H1 (cell line): ENCODE measurements at regions not wholly inside any gene's neighbourhood (a gene's known extent, or its start where the extent isn't known, plus 50 kb on each side); places are given as distances from the start of the nearest gene placed in this dataset.

Source experiments
- CTCF ChIA-PET: fragments of 300-600 bp; sonication (Branson Sonifier 250); formaldehyde crosslinking; loops from one replicate; lab custom pipeline; 2021; ENCODE audit not compliant: partially characterized antibody; lab: Charles Lee
- POLR2A ChIA-PET: fragments of 300-600 bp; sonication (Branson Sonifier 250); formaldehyde crosslinking; loops from one replicate; lab custom pipeline; 2021; ENCODE audit warnings: inconsistent platforms; ENCODE audit not compliant: partially characterized antibody; lab: Charles Lee
- DNase-seq, 2 experiments: peaks; one replicate each; pipeline versions ENCODE4 v3.0.0 to v3.0.0-alpha.2; 2010 to 2022; ENCODE audit warnings: low spot score in 2 of 2, low read depth in 1 of 2, mixed read lengths in 1 of 2
- FAIRE-seq: peaks from 2 replicates; lab custom pipeline; 2011; peaks lifted over from hg19 to GRCh38; lab: Jason Lieb, UNC
- H2AFZ ChIP-seq: 2 replicates; pipeline ENCODE4 v1.8.1; 2012; ENCODE audit warnings: low read length, inconsistent platforms
- H2AK5ac ChIP-seq: 2 replicates; pipeline ENCODE4 v1.6.1; 2013; ENCODE audit warnings: low read depth, low read length
- H2BK120ac ChIP-seq: replicated peaks from 2 replicates; pipeline ENCODE3; 2013; ENCODE audit warnings: low read depth, low read length, inconsistent platforms
- H2BK12ac ChIP-seq: 2 replicates; pipeline ENCODE4 v1.6.1; 2013; ENCODE audit warnings: low read depth, low read length
- H2BK15ac ChIP-seq: 2 replicates; pipeline ENCODE4 v1.6.1; 2013; ENCODE audit warnings: low read length
- H2BK20ac ChIP-seq: 2 replicates; pipeline ENCODE4 v1.6.1; 2013; ENCODE audit warnings: low read length
- H2BK5ac ChIP-seq: 2 replicates; pipeline ENCODE4 v1.6.1; 2013; ENCODE audit warnings: low read depth, low read length
- H3K14ac ChIP-seq: 2 replicates; pipeline ENCODE4 v1.6.1; 2013; ENCODE audit warnings: inconsistent platforms; ENCODE audit not compliant: insufficient read length
- H3K18ac ChIP-seq: 2 replicates; pipeline ENCODE4 v1.6.1; 2013; ENCODE audit warnings: low read length; ENCODE audit errors: extremely low read depth
- H3K23ac ChIP-seq: 2 replicates; pipeline ENCODE4 v1.6.1; 2013; ENCODE audit warnings: inconsistent platforms; ENCODE audit not compliant: insufficient read length
- H3K23me2 ChIP-seq: 2 replicates; pipeline ENCODE4 v1.6.1; 2013; ENCODE audit warnings: low read depth, low read length
- H3K27ac ChIP-seq: 2 replicates; pipeline ENCODE4 v1.6.1; 2011; ENCODE audit warnings: low read depth, low read length, inconsistent platforms
- H3K27me3 ChIP-seq, 4 experiments: replicated peaks in 1 of 4; 1 replicate in 1 of 4; 2 replicates in 3 of 4; pipeline versions ENCODE4 v1.6.1 to v1.8.1; 2011 to 2013; ENCODE audit warnings: low read length in 3 of 4, mild to moderate bottlenecking in 3 of 4, inconsistent platforms in 2 of 4, mixed read lengths in 2 of 4, moderate library complexity in 1 of 4; ENCODE audit not compliant: control insufficient read depth in 3 of 4, insufficient read depth in 3 of 4; ENCODE audit errors: extremely low read depth in 1 of 4
- H3K36me3 ChIP-seq, 4 experiments: 2 replicates each; pipeline versions ENCODE4 v1.6.1 to v1.8.1; 2011 to 2013; ENCODE audit warnings: mild to moderate bottlenecking in 4 of 4, low read length in 3 of 4, moderate library complexity in 2 of 4, control low read depth in 1 of 4, inconsistent platforms in 1 of 4; ENCODE audit not compliant: insufficient read depth in 4 of 4, control insufficient read depth in 2 of 4
- H3K4ac ChIP-seq: replicated peaks from 2 replicates; pipeline ENCODE3; 2013; ENCODE audit warnings: low read length, low read depth, mixed read lengths, inconsistent platforms; ENCODE audit not compliant: insufficient read length
- H3K4me1 ChIP-seq, 4 experiments: replicated peaks in 1 of 4; 1 replicate in 1 of 4; 2 replicates in 3 of 4; pipeline versions ENCODE4 v1.6.1 to v1.8.1; 2011 to 2013; ENCODE audit warnings: low read length in 3 of 4, inconsistent platforms in 2 of 4, mixed read lengths in 1 of 4; ENCODE audit not compliant: insufficient read depth in 4 of 4, control insufficient read depth in 3 of 4
- H3K4me2 ChIP-seq, 2 experiments: 2 replicates each; pipeline versions ENCODE4 v1.6.1 to v1.8.1; 2011 to 2013; ENCODE audit warnings: low read depth in 2 of 2, low read length in 2 of 2, control low read depth in 1 of 2, inconsistent platforms in 1 of 2, mild to moderate bottlenecking in 1 of 2; ENCODE audit not compliant: insufficient read depth in 1 of 2
- H3K4me3 ChIP-seq, 4 experiments: fragments of 200-600, 300-600 bp in 1 of 4; sonication (generic), shearing (Covaris generic), sonication (Bioruptor Twin) in 1 of 4; 2 replicates each; pipeline versions ENCODE4 v1.5.1 to v1.8.1; 2011 to 2016; ENCODE audit warnings: low read length in 4 of 4, low read depth in 3 of 4, control low read depth in 2 of 4, inconsistent platforms in 2 of 4, mild to moderate bottlenecking in 2 of 4, mixed read lengths in 1 of 4, moderate library complexity in 1 of 4; ENCODE audit not compliant: insufficient read depth in 2 of 4; ENCODE audit errors: extremely low read depth in 1 of 4
- H3K56ac ChIP-seq: replicated peaks from 2 replicates; pipeline ENCODE3; 2013; ENCODE audit warnings: low read depth, mild to moderate bottlenecking, mixed read lengths, low read length, inconsistent platforms; ENCODE audit not compliant: insufficient read length
- H3K79me1 ChIP-seq: 2 replicates; pipeline ENCODE4 v1.6.1; 2013; ENCODE audit warnings: low read depth, low read length, control low read depth
- H3K79me2 ChIP-seq, 2 experiments: 2 replicates each; pipeline versions ENCODE4 v1.6.1 to v1.8.1; 2012 to 2013; ENCODE audit warnings: low read length in 2 of 2, mild to moderate bottlenecking in 2 of 2, inconsistent platforms in 1 of 2; ENCODE audit not compliant: insufficient read depth in 2 of 2, control insufficient read depth in 1 of 2
- H3K9ac ChIP-seq, 4 experiments: replicated peaks in 1 of 4; 1 replicate in 1 of 4; 2 replicates in 3 of 4; pipeline versions ENCODE4 v1.6.1 to v1.8.1; 2011 to 2013; ENCODE audit warnings: low read depth in 3 of 4, low read length in 3 of 4, control low read depth in 2 of 4, mild to moderate bottlenecking in 2 of 4, moderate library complexity in 2 of 4, inconsistent platforms in 1 of 4; ENCODE audit errors: extremely low read depth in 1 of 4
- H3K9me3 ChIP-seq, 2 experiments: 2 replicates each; pipeline versions ENCODE4 v1.6.1 to v1.8.1; 2012 to 2013; ENCODE audit warnings: mild to moderate bottlenecking in 2 of 2, moderate library complexity in 2 of 2, control low read depth in 1 of 2, inconsistent platforms in 1 of 2, low read depth in 1 of 2, low read length in 1 of 2, mixed read lengths in 1 of 2; ENCODE audit not compliant: insufficient read depth in 2 of 2
- H4K20me1 ChIP-seq, 2 experiments: replicated peaks in 1 of 2; 2 replicates each; pipeline versions ENCODE3 to v1.8.1; 2011 to 2013; ENCODE audit warnings: inconsistent platforms in 2 of 2, low read length in 2 of 2, mild to moderate bottlenecking in 1 of 2; ENCODE audit not compliant: insufficient read depth in 2 of 2, control insufficient read depth in 1 of 2
- H4K5ac ChIP-seq: 2 replicates; pipeline ENCODE4 v1.6.1; 2013; ENCODE audit warnings: low read length, low read depth, mixed read lengths, inconsistent platforms; ENCODE audit not compliant: insufficient read length
- H4K8ac ChIP-seq: 2 replicates; pipeline ENCODE4 v1.8.0; 2013; ENCODE audit warnings: mild to moderate bottlenecking, moderate library complexity, low read length, inconsistent platforms; ENCODE audit not compliant: insufficient read depth; ENCODE audit errors: extremely low read depth
- H4K91ac ChIP-seq: replicated peaks from 2 replicates; pipeline ENCODE3; 2013; ENCODE audit warnings: low read length, mixed read lengths, inconsistent platforms; ENCODE audit not compliant: insufficient read length
- ASH2L ChIP-seq: fragments of 200-600, 300-600 bp; sonication (generic); IDR thresholded peaks from one replicate; pipeline ENCODE4 v1.7.1; 2017; ENCODE audit warnings: low read length
- CHD1 ChIP-seq: IDR thresholded peaks from 2 replicates; pipeline ENCODE4 v1.6.1; 2012; ENCODE audit warnings: low read depth, low read length, improper control_type of control experiment
- FOSL1 ChIP-seq: IDR thresholded peaks from 2 replicates; pipeline ENCODE4 v1.6.1; 2011; ENCODE audit warnings: mild to moderate bottlenecking, low read depth, low read length, moderate library complexity; ENCODE audit not compliant: insufficient read depth
- JUND ChIP-seq: IDR thresholded peaks from 2 replicates; pipeline ENCODE4 v1.6.1; 2011; ENCODE audit warnings: mild to moderate bottlenecking, improper control_type of control experiment, low read length
- KDM5A ChIP-seq: fragments of 200-600 bp; IDR thresholded peaks from 2 replicates; pipeline ENCODE4 v1.7.1; 2012; ENCODE audit warnings: mild to moderate bottlenecking, low read length, inconsistent platforms, mixed read lengths
- NANOG ChIP-seq: IDR thresholded peaks from 2 replicates; pipeline ENCODE4 v1.6.1; 2011; ENCODE audit warnings: low read length, low read depth, mild to moderate bottlenecking, inconsistent platforms; ENCODE audit not compliant: insufficient read depth, poor library complexity, severe bottlenecking
- POLR2AphosphoS5 ChIP-seq: IDR thresholded peaks from 2 replicates; pipeline ENCODE4 v1.6.1; 2011; ENCODE audit warnings: low read depth, low read length
- RFX5 ChIP-seq: IDR thresholded peaks from 2 replicates; pipeline ENCODE4 v1.6.1; 2011; ENCODE audit warnings: low read depth, low read length, improper control_type of control experiment, borderline replicate concordance
- SAP30 ChIP-seq: fragments of 300-600 bp; sonication (generic); IDR thresholded peaks from 2 replicates; pipeline ENCODE4 v1.7.1; 2012; ENCODE audit warnings: low read length, moderate library complexity, mild to moderate bottlenecking, inconsistent platforms; ENCODE audit not compliant: insufficient read depth, insufficient replicate concordance
- SRF ChIP-seq: IDR thresholded peaks from 2 replicates; pipeline ENCODE4 v1.6.1; 2011; ENCODE audit warnings: mild to moderate bottlenecking, low read depth, low read length, moderate library complexity
- ZNF274 ChIP-seq: IDR thresholded peaks from 2 replicates; pipeline ENCODE4 v1.7.0; 2012; ENCODE audit warnings: low read length, borderline replicate concordance; ENCODE audit errors: extremely low read depth
- WGBS, 2 experiments: shearing (Covaris generic) in 1 of 2; methylation state at CpG; one replicate each; pipeline versions ENCODE4 v1.1.6 to v1.1.7; 2013 to 2015; ENCODE audit warnings: low lambda C conversion rate in 2 of 2, mixed read lengths in 2 of 2, inconsistent platforms in 1 of 2, low coverage in 1 of 2, missing lambda C conversion rate in 1 of 2; ENCODE audit not compliant: insufficient replicate concordance in 2 of 2, insufficient coverage in 1 of 2, insufficient read length in 1 of 2; ENCODE audit errors: extremely low coverage in 1 of 2, missing lambda C conversion rate in 1 of 2; 5-methylcytosine and 5-hydroxymethylcytosine counted together
- TF ChIP-seq, protein P1 (sequence below): IDR thresholded peaks from 2 replicates; pipeline ENCODE4 v1.6.1; 2012; ENCODE audit warnings: low read length, inconsistent platforms

DNA sequence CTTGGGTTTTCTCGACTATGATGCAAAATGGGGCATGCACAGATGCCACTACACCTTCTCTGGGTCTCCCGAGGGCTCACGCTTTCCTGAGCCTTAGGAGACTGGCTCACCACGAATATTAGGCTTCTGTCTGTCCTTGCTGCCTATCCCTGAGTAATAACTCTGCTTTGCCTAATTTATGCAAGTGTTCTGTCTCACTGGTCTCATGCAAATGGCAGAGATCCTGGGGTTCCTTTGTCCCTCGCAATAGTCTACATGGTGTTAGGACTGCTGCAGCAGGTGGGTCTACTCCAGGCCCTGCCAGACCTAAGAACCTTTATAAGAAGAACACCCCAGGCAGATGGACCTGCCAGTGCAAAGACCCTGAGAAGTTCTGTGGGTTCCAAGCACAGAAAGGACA lies 72.3 kb upstream of the HRH2 start:
- no peaks in the 10 kb centered on the region for H3K27me3 ChIP-seq
- no peak overlapping the region for H3K9ac ChIP-seq
- no peaks in the 10 kb centered on the region for H3K36me3 ChIP-seq
- no peak overlapping the region for H2BK5ac ChIP-seq
- no peak overlapping the region for H2AK5ac ChIP-seq
- H3K79me1 ChIP-seq, result no peaks in the 10 kb centered on the region
- no peak overlapping the region for H2BK15ac ChIP-seq
- no peak overlapping the region for H4K8ac ChIP-seq
- ChIA-PET POLR2A (no interaction called here), CTCF (interaction anchor here (0.9 to 1.2 kb wide), 2 partner anchors 23 to 111 kb away, joined by 3 read pairs; no protein-coding TSS in a partner anchor)
- FAIRE-seq (no peak), DNase-seq (no peak)
- H3K23ac ChIP-seq, result no peak overlapping the region
- H3K23me2 ChIP-seq, result no peaks in the 10 kb centered on the region
- peaks cover 11 to 15% of the 10 kb centered on the region in 2 experiments; a peak in 3 of 4 replicates for H3K9me3 ChIP-seq
- TF ChIP-seq RFX5 (no peak), KDM5A (no peak), ASH2L (no peak), SRF (no peak), SAP30 (no peak), POLR2AphosphoS5 (no peak), ZNF274 (no peak), JUND (no peak), FOSL1 (no peak), NANOG (no peak), CHD1 (no peak)
- TF ChIP-seq, protein P1, sequence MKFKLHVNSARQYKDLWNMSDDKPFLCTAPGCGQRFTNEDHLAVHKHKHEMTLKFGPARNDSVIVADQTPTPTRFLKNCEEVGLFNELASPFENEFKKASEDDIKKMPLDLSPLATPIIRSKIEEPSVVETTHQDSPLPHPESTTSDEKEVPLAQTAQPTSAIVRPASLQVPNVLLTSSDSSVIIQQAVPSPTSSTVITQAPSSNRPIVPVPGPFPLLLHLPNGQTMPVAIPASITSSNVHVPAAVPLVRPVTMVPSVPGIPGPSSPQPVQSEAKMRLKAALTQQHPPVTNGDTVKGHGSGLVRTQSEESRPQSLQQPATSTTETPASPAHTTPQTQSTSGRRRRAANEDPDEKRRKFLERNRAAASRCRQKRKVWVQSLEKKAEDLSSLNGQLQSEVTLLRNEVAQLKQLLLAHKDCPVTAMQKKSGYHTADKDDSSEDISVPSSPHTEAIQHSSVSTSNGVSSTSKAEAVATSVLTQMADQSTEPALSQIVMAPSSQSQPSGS, result no peak
- no peak overlapping the region for H3K4me3 ChIP-seq
- no peaks in the 10 kb centered on the region for H3K79me2 ChIP-seq
- peaks cover 0 to 3% (median 2%) of the 10 kb centered on the region in 4 experiments; a peak in 3 of 7 replicates for H3K4me1 ChIP-seq
- no peak overlapping the region for H4K5ac ChIP-seq
- no peak overlapping the region for H2BK20ac ChIP-seq
- no peak overlapping the region for H2BK120ac ChIP-seq
- H2AFZ ChIP-seq, result no peak overlapping the region
- no peak overlapping the region for H3K18ac ChIP-seq
- no peak overlapping the region for H3K4ac ChIP-seq
- H3K27ac ChIP-seq, result no peak overlapping the region
- H3K14ac ChIP-seq, result no peak overlapping the region
- no peak overlapping the region for H4K91ac ChIP-seq
- no peak overlapping the region for H3K56ac ChIP-seq
- H4K20me1 ChIP-seq, result no peaks in the 10 kb centered on the region
- no peak overlapping the region for H3K4me2 ChIP-seq
- H2BK12ac ChIP-seq, result no peak overlapping the region
- 80% methylated on average over 5 of the region's 5 CpGs; no CpG with 5 or more reads in 1 of the 2 experiments for WGBS, 2 experiments
